ENCODE measurements at regions not wholly inside any gene's neighbourhood (a gene's known extent, or its start where the extent isn't known, plus 50 kb on each side); places are given as distances from the start of the nearest gene placed in this dataset.

GRCh38 chr10:43931308-43931930, 282.7 kb upstream of the ZNF32 start:
- no peak for TF ChIP-seq CTCF (IDR thresholded peaks at IDR 0.05)
- no peak for TF ChIP-seq POLR2A (IDR thresholded peaks at IDR 0.05)
- TF ChIP-seq POLR2AphosphoS5 (IDR thresholded peaks at IDR 0.05) = no peak
